ENCODE measurements at regions not wholly inside any gene's neighbourhood (a gene's known extent, or its start where the extent isn't known, plus 50 kb on each side); places are given as distances from the start of the nearest gene placed in this dataset.

- DNase-seq (ENCODE audit: low read depth), result no peak
- TF ChIP-seq, protein P1, sequence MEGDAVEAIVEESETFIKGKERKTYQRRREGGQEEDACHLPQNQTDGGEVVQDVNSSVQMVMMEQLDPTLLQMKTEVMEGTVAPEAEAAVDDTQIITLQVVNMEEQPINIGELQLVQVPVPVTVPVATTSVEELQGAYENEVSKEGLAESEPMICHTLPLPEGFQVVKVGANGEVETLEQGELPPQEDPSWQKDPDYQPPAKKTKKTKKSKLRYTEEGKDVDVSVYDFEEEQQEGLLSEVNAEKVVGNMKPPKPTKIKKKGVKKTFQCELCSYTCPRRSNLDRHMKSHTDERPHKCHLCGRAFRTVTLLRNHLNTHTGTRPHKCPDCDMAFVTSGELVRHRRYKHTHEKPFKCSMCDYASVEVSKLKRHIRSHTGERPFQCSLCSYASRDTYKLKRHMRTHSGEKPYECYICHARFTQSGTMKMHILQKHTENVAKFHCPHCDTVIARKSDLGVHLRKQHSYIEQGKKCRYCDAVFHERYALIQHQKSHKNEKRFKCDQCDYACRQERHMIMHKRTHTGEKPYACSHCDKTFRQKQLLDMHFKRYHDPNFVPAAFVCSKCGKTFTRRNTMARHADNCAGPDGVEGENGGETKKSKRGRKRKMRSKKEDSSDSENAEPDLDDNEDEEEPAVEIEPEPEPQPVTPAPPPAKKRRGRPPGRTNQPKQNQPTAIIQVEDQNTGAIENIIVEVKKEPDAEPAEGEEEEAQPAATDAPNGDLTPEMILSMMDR (conservative IDR thresholded peaks at IDR 0.05; ENCODE audit: low read depth, low read length), result no peak
- no peak overlapping the region for H3K4me3 ChIP-seq (ENCODE audit: low read depth, low read length)
These were observed 223.3 kb downstream of the BCAT1 start for GRCh38 chr12:24725616-24726015.

- no peak overlapping the region for H3K4me3 ChIP-seq (ENCODE audit: low read depth, low read length)
- TF ChIP-seq, protein P1 (conservative IDR thresholded peaks at IDR 0.05; ENCODE audit: low read depth, low read length), result no peak
- DNase-seq (ENCODE audit: low read depth), result no peak
These were observed 224.1 kb downstream of the BCAT1 start for GRCh38 chr12:24724814-24725213.

DNA sequence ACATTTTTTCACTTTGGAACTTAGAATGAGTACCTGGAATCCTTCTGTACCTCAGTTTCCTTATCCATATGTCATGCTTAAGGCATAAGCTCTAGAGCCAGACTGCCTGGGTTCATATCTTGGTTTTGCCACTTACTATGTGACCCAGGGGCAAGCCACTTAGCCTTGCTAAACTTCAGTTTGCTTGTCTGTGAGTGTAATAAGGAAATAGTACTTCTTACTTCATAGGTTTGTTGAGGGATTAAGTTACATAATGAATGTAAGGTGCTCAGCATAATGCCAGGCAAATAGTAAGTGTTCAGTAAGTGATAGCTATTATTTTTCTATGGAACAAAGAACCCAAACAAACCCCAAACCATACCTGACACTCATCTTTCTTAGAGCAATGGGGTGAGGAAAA is 225.1 kb downstream of the BCAT1 start:
- TF ChIP-seq, protein P1 (conservative IDR thresholded peaks at IDR 0.05; ENCODE audit: low read depth, low read length), result no peak
- no peak overlapping the region for H3K4me3 ChIP-seq (ENCODE audit: low read depth, low read length)
- no peak for DNase-seq (ENCODE audit: low read depth)

- no peak for DNase-seq (ENCODE audit: low read depth)
- TF ChIP-seq, protein P1 (conservative IDR thresholded peaks at IDR 0.05; ENCODE audit: low read depth, low read length), result no peak
- H3K4me3 ChIP-seq (ENCODE audit: low read depth, low read length), result no peak overlapping the region
These were observed 227.7 kb downstream of the BCAT1 start for GRCh38 chr12:24721191-24721590.

DNA sequence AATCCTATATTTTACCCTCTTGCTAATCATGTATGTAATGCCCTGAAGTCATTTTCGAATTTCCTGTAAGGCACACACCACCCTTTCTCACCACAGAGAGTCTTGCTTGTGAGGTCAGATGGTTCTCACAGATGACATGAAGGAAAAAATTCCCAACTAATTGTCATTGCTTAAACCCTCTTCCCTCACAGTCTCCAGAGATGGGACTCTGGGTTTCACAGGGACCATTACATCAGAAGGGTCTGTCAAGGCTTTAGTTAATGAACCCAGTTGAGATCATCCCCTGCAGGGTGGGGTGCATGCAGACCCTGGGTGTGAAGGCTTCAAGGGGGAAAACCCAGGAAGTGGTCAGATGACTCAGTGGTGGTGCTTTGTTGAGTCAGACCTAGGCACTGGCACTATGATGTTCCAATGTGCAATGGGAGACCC is 229.6 kb downstream of the BCAT1 start:
- TF ChIP-seq, protein P1 (conservative IDR thresholded peaks at IDR 0.05; ENCODE audit: low read depth, low read length), result no peak
- peak; percentile 48 for DNase-seq (ENCODE audit: low read depth)
- no peak overlapping the region for H3K4me3 ChIP-seq (ENCODE audit: low read depth, low read length)

DNA sequence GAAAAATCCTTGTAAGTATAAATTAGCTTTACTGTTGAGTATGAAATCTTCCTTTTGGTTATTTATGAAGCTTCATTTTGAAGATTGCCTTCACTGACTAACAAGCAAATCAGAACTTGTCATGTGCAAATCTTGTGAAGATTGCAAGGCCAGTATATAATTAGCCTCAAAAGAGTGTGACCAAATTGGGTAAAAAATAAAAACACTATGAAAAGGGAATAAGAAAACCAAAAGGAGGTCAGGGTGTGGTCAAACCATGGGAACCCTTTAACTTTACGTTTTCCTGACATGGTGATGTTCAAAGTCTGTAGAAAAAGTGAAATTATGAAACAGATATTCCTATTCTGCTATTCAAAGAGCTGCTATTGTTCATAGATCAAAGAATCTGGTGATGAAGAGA is 230.3 kb downstream of the BCAT1 start:
- TF ChIP-seq, protein P1 (conservative IDR thresholded peaks at IDR 0.05; ENCODE audit: low read depth, low read length), result no peak

GRCh38 chr12:24714237-24714636 is 234.7 kb downstream of the BCAT1 start:
- TF ChIP-seq, protein P1 (conservative IDR thresholded peaks at IDR 0.05; ENCODE audit: low read depth, low read length), result no peak
- DNase-seq (ENCODE audit: low read depth), result no peak
- H3K4me3 ChIP-seq (ENCODE audit: low read depth, low read length), result no peak overlapping the region

More for the DNA sequence above, 230.3 kb downstream of the BCAT1 start:
- DNase-seq (ENCODE audit: low read depth), result no peak
- H3K4me3 ChIP-seq (ENCODE audit: low read depth, low read length), result no peak overlapping the region

All from choroid plexus epithelial cell (primary cell).